Hepatocyte (in vitro differentiated cells): ENCODE measurements at regions not wholly inside any gene's neighbourhood (a gene's known extent, or its start where the extent isn't known, plus 50 kb on each side); places are given as distances from the start of the nearest gene placed in this dataset.

Experiments used
- DNase-seq: peaks from one replicate; pipeline ENCODE4 v3.0.0-alpha.2; 2016; ENCODE audit warnings: low spot score
- H2AFZ ChIP-seq: fragments of 200-600 bp; sonication (generic); 2 replicates; pipeline ENCODE4 v1.6.0; 2016; ENCODE audit warnings: antibody characterized with exemption, mild to moderate bottlenecking
- H3K27ac ChIP-seq: fragments of 200-600 bp; sonication (generic); 2 replicates; pipeline ENCODE4 v1.5.1; 2016; ENCODE audit warnings: mild to moderate bottlenecking
- H3K27me3 ChIP-seq: fragments of 200-600 bp; sonication (generic); 2 replicates; pipeline ENCODE4 v1.6.1; 2016
- H3K36me3 ChIP-seq: fragments of 200-600 bp; sonication (generic); replicated peaks from 2 replicates; pipeline ENCODE4 v1.5.1; 2016; ENCODE audit warnings: low read depth; ENCODE audit not compliant: insufficient read depth
- H3K4me1 ChIP-seq: fragments of 200-600 bp; sonication (generic); 2 replicates; pipeline ENCODE4 v1.5.1; 2016; ENCODE audit warnings: mild to moderate bottlenecking, moderate library complexity; ENCODE audit not compliant: insufficient read depth
- H3K4me2 ChIP-seq: fragments of 200-600 bp; sonication (generic); 2 replicates; pipeline ENCODE4 v1.6.0; 2016
- H3K4me3 ChIP-seq: fragments of 200-600 bp; sonication (generic); 2 replicates; pipeline ENCODE4 v1.5.1; 2016; ENCODE audit warnings: mild to moderate bottlenecking
- H3K79me2 ChIP-seq: fragments of 200-600 bp; sonication (generic); 2 replicates; pipeline ENCODE4 v1.6.0; 2017; ENCODE audit warnings: mild to moderate bottlenecking
- H3K9me2 ChIP-seq: fragments of 200-600 bp; sonication (generic); replicated peaks from 2 replicates; pipeline ENCODE4 v1.6.0; 2017; ENCODE audit warnings: mild to moderate bottlenecking; ENCODE audit not compliant: insufficient read depth
- H3K9me3 ChIP-seq: fragments of 200-600 bp; sonication (generic); 2 replicates; pipeline ENCODE4 v1.5.1; 2016; ENCODE audit warnings: low read depth, mild to moderate bottlenecking
- H4K20me1 ChIP-seq: fragments of 200-600 bp; sonication (generic); 2 replicates; pipeline ENCODE4 v1.6.0; 2016; ENCODE audit warnings: mild to moderate bottlenecking; ENCODE audit not compliant: insufficient read depth, poor library complexity, severe bottlenecking
- EZH2 ChIP-seq: fragments of 200-600 bp; sonication (generic); IDR thresholded peaks from 2 replicates; pipeline ENCODE4 v1.6.1; 2016; ENCODE audit warnings: antibody characterized with exemption, mild to moderate bottlenecking, borderline replicate concordance
- EZH2phosphoT487 ChIP-seq: fragments of 200-600 bp; sonication (generic); IDR thresholded peaks from one replicate; pipeline ENCODE4 v1.6.1; 2018; ENCODE audit warnings: antibody characterized with exemption, mild to moderate bottlenecking, low read depth, moderate library complexity; ENCODE audit not compliant: unreplicated experiment, severe bottlenecking
- WGBS: methylation state at CpG from one replicate; pipeline ENCODE4 v1.1.6; 2016; ENCODE audit warnings: low lambda C conversion rate; ENCODE audit errors: missing lambda C conversion rate; 5-methylcytosine and 5-hydroxymethylcytosine counted together
- TF ChIP-seq, protein P1 (sequence below): fragments of 200-600 bp; sonication (generic); IDR thresholded peaks from 2 replicates; pipeline ENCODE4 v1.5.1; 2016; ENCODE audit warnings: antibody characterized with exemption, mild to moderate bottlenecking; ENCODE audit not compliant: poor library complexity

DNA sequence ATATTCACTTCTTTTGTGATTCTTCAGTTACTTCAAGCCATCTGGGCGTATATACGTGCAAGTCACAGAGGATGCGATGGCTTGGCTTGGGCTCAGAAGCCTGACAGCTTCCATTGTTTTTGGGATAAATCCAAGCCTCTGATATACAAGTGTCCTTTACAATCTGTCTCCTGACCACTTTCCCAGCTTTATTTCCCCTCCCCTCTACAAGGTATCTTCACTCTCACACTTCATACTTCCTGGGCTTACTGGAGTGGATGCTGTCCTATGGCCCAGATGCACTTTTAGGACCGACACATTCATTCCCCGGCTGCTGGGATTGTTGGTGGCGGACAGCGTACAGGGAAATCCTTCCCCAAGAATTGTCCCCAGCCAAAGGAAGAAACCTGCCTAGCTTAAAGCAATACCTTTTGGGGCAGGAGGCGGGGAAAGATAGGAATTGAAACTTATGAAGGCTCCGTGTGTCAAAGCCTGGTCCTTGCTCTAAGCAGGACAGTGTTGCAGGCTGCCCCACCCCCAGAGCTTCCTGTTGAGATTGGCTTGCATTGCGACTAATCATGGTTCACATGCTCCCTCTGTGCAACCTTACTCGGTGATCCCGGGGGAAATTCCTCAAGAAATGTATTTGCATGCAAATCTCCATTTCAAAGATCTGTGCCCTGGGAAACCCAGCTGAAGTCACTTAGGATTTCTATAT is 802.9 kb upstream of the ID2 start:
- Histone ChIP-seq H3K79me2 (no peaks in the 10 kb centered on the region), H3K4me3 (no peak overlapping the region), H3K4me1 (peaks cover 11% of the 10 kb centered on the region), H3K9me2 (no peaks in the 10 kb centered on the region), H3K27ac (no peak overlapping the region), H3K27me3 (peaks cover 3% of the 10 kb centered on the region), H3K9me3 (no peaks in the 10 kb centered on the region), H3K36me3 (no peaks in the 10 kb centered on the region), H3K4me2 (peak overlapping the region; percentile 12), H2AFZ (no peak overlapping the region), H4K20me1 (no peaks in the 10 kb centered on the region)
- DNase-seq: peak; percentile 21
- WGBS: 51% methylated on average over 12 of the region's 12 CpGs
- TF ChIP-seq EZH2phosphoT487 (no peak), EZH2 (no peak)
- TF ChIP-seq, protein P1, sequence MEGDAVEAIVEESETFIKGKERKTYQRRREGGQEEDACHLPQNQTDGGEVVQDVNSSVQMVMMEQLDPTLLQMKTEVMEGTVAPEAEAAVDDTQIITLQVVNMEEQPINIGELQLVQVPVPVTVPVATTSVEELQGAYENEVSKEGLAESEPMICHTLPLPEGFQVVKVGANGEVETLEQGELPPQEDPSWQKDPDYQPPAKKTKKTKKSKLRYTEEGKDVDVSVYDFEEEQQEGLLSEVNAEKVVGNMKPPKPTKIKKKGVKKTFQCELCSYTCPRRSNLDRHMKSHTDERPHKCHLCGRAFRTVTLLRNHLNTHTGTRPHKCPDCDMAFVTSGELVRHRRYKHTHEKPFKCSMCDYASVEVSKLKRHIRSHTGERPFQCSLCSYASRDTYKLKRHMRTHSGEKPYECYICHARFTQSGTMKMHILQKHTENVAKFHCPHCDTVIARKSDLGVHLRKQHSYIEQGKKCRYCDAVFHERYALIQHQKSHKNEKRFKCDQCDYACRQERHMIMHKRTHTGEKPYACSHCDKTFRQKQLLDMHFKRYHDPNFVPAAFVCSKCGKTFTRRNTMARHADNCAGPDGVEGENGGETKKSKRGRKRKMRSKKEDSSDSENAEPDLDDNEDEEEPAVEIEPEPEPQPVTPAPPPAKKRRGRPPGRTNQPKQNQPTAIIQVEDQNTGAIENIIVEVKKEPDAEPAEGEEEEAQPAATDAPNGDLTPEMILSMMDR: no peak

DNA sequence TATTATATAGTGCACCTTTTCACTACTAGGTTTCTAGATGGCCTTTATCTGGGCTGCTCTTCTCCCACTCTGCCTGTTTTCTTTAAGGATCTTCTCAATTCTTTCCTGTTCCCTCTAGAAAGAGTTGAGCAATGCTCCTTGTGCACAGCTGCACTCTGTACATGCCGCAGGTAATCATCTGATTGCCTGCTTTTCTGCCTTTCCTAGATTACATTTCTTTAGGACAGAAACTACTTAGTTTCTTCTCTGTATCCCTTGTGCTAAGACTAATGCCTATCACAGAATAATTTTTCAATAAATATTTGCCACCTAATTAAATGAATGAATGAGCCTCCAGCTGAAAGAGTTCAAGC is 802.4 kb upstream of the ID2 start:
- no peaks in the 10 kb centered on the region for H3K9me3 ChIP-seq
- no peak overlapping the region for H3K4me3 ChIP-seq
- peaks cover 3% of the 10 kb centered on the region for H3K27me3 ChIP-seq
- whole genome bisulfite sequencing: 67% methylated on average over 1 of the region's 1 CpG
- no peaks in the 10 kb centered on the region for H3K9me2 ChIP-seq
- TF ChIP-seq, protein P1: no peak
- no peak for TF ChIP-seq EZH2
- no peak for TF ChIP-seq EZH2phosphoT487
- H3K36me3 ChIP-seq: no peaks in the 10 kb centered on the region
- H3K4me1 ChIP-seq: peaks cover 11% of the 10 kb centered on the region
- H2AFZ ChIP-seq: no peak overlapping the region
- H3K27ac ChIP-seq: no peak overlapping the region
- H3K79me2 ChIP-seq: no peaks in the 10 kb centered on the region
- no peaks in the 10 kb centered on the region for H4K20me1 ChIP-seq
- peak overlapping the region; percentile 12 for H3K4me2 ChIP-seq
- no peak for DNase-seq

DNA sequence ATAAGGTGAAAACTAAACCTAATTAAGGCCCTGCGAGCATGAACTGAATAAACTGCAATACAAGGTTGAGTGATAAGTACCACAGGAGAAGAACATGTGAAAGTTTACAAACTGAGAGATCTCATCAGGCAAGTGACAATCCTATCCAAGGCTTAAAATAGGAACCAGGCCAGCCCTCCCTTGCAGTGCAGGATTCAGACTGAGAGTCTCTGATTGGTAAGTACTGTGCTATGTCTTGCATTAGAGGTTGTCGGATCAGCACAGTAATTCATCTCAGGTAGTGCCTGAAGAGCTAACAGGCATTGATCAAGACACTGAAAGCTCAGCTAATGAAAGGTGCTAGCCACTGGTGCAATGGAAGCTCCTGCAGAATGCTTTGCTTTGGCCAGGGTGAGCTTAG is 801.7 kb upstream of the ID2 start:
- Histone ChIP-seq H3K4me3 (no peak overlapping the region), H3K4me2 (no peak overlapping the region), H3K27me3 (peaks cover 3% of the 10 kb centered on the region), H2AFZ (no peak overlapping the region), H3K27ac (no peak overlapping the region), H3K36me3 (no peaks in the 10 kb centered on the region), H3K9me3 (no peaks in the 10 kb centered on the region), H4K20me1 (no peaks in the 10 kb centered on the region), H3K9me2 (no peaks in the 10 kb centered on the region), H3K79me2 (no peaks in the 10 kb centered on the region), H3K4me1 (peaks cover 11% of the 10 kb centered on the region)
- TF ChIP-seq EZH2phosphoT487: no peak
- TF ChIP-seq EZH2: no peak
- TF ChIP-seq, protein P1: no peak
- DNase-seq: no peak
- 87% methylated on average over 2 of the region's 2 CpGs for WGBS

DNA sequence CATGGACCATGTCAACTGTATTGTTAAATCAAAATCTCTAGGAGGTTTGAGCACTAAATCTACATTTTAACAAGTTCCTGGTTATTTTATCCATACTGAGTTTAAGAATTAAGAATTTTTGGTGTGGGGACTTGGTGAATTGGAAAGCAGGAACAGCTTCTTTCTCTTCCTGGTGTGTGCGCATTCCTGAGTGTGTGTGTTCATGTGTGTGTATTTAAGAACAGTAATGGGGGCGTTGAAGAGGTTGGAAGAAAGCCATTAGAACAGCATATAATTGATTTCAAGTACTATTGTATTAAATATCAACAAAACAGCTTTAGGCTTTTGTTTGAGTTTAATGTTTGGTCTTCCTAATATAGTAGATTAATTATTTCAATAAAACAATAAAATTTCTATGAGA is 801.3 kb upstream of the ID2 start:
- Histone ChIP-seq H2AFZ (no peak overlapping the region), H4K20me1 (no peaks in the 10 kb centered on the region), H3K36me3 (no peaks in the 10 kb centered on the region), H3K27ac (no peak overlapping the region), H3K4me2 (no peak overlapping the region), H3K4me3 (no peak overlapping the region), H3K9me3 (no peaks in the 10 kb centered on the region), H3K4me1 (peaks cover 11% of the 10 kb centered on the region), H3K27me3 (peaks cover 3% of the 10 kb centered on the region), H3K79me2 (no peaks in the 10 kb centered on the region), H3K9me2 (no peaks in the 10 kb centered on the region)
- TF ChIP-seq EZH2phosphoT487 (no peak), EZH2 (no peak)
- TF ChIP-seq, protein P1: no peak
- 77% methylated on average over 2 of the region's 2 CpGs for WGBS
- no peak for DNase-seq
